PC-9 (cell line): ENCODE measurements at regions not wholly inside any gene's neighbourhood (a gene's known extent, or its start where the extent isn't known, plus 50 kb on each side); places are given as distances from the start of the nearest gene placed in this dataset.

Experiments used
- BruUV-seq: library from RNA; stranded (reverse); fragments of 400-500 nt; replicated peaks from 2 replicates; lab custom pipeline; 2021; lab: Mats Ljungman, UMichigan
- CTCF ChIA-PET: fragments of 300-600 bp; sonication (Branson Sonifier 250); formaldehyde crosslinking; loops from one replicate; lab custom pipeline; 2022; ENCODE audit warnings: antibody characterized with exemption; lab: Charles Lee
- POLR2A ChIA-PET: fragments of 300-600 bp; sonication (Branson Sonifier 250); formaldehyde crosslinking; loops from one replicate; lab custom pipeline; 2022; ENCODE audit warnings: antibody characterized with exemption; ENCODE audit not compliant: unreplicated experiment; lab: Charles Lee
- DNase-seq, 2 experiments: peaks; one replicate each; pipeline versions ENCODE4 v3.0.0 to v3.0.0-alpha.2; 2015 to 2022; ENCODE audit warnings: mixed read lengths in 1 of 2
- H2AFZ ChIP-seq: fragments of 200-600 bp; sonication (generic); 2 replicates; pipeline ENCODE4 v1.8.1; 2017; ENCODE audit warnings: antibody characterized with exemption
- H3F3A ChIP-seq: fragments of 200-600 bp; sonication (generic); 2 replicates; pipeline ENCODE4 v1.8.1; 2017; ENCODE audit warnings: antibody characterized with exemption, mild to moderate bottlenecking, low read depth; ENCODE audit not compliant: insufficient read depth
- H3K27ac ChIP-seq: fragments of 200-600 bp; sonication (generic); 2 replicates; pipeline ENCODE4 v1.6.1; 2016; ENCODE audit warnings: mixed run types
- H3K27me3 ChIP-seq: fragments of 200-600 bp; sonication (generic); 2 replicates; pipeline ENCODE4 v1.6.1; 2016; ENCODE audit warnings: low read depth, mixed run types; ENCODE audit not compliant: insufficient read depth
- H3K36me3 ChIP-seq: fragments of 200-600 bp; sonication (generic); 2 replicates; pipeline ENCODE4 v1.6.1; 2016; ENCODE audit warnings: low read depth, mixed run types
- H3K4me1 ChIP-seq: fragments of 200-600 bp; sonication (generic); replicated peaks from 2 replicates; pipeline ENCODE4 v1.6.1; 2016; ENCODE audit warnings: mixed run types; ENCODE audit not compliant: insufficient read depth
- H3K4me2 ChIP-seq: fragments of 200-600 bp; sonication (generic); 2 replicates; pipeline ENCODE4 v1.6.1; 2017; ENCODE audit warnings: mixed run types
- H3K4me3 ChIP-seq: fragments of 200-600 bp; sonication (generic); 2 replicates; pipeline ENCODE4 v1.6.1; 2016; ENCODE audit warnings: mixed run types
- H3K79me2 ChIP-seq: fragments of 200-600 bp; sonication (generic); 2 replicates; pipeline ENCODE4 v1.6.1; 2017; ENCODE audit warnings: low read depth, mixed run types
- H3K9me2 ChIP-seq: fragments of 200-600 bp; sonication (generic); 2 replicates; pipeline ENCODE4 v1.8.1; 2017; ENCODE audit warnings: mild to moderate bottlenecking; ENCODE audit not compliant: insufficient read depth
- H3K9me3 ChIP-seq: fragments of 200-600 bp; sonication (generic); 2 replicates; pipeline ENCODE4 v1.8.1; 2016; ENCODE audit warnings: low read depth; ENCODE audit not compliant: insufficient read depth
- H4K20me1 ChIP-seq: fragments of 200-600 bp; sonication (generic); 2 replicates; pipeline ENCODE4 v1.8.1; 2017; ENCODE audit not compliant: insufficient read depth
- EZH2 ChIP-seq: fragments of 200-600 bp; sonication (generic); IDR thresholded peaks from 2 replicates; pipeline ENCODE4 v1.8.0; 2017; ENCODE audit warnings: antibody characterized with exemption, low read depth
- intact Hi-C: fragments of 100-400 bp; cut with micrococcal nuclease; formaldehyde crosslinking; loops from one replicate; pipeline ENCODE4 v1.10.0; 2022; ENCODE audit not compliant: unreplicated experiment
- TF ChIP-seq, protein P1 (sequence below): fragments of 200-600 bp; sonication (generic); conservative IDR thresholded peaks from 2 replicates; pipeline ENCODE4 v1.6.1; 2017; ENCODE audit warnings: mixed run types, antibody characterized with exemption, mild to moderate bottlenecking, moderate library complexity

DNA sequence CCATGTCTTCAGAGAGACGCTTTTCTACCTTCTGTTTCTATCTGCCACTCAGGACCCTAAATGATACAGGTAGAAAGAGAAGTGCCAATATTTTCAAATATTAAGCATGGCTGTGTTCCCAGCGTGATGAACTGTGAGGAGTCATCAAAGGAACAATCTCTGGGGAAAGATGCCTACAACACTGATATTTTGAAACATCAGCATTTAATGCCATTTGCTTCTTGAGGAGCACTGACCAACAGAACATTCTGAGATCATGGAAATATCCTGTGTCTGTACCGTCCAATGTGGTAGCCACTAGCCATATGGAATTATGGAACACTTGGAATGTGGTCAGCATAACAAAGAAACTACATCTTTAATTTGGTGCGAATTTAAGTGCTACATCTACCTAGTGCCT is 117.9 kb upstream of the COL6A5 start:
- ChIA-PET POLR2A (no interaction called here), CTCF (no interaction called here)
- Histone ChIP-seq H3K4me2 (no peak overlapping the region), H3K27ac (no peak overlapping the region), H3K4me3 (no peak overlapping the region), H3F3A (no peaks in the 10 kb centered on the region), H4K20me1 (no peaks in the 10 kb centered on the region), H3K4me1 (no peaks in the 10 kb centered on the region), H3K79me2 (no peaks in the 10 kb centered on the region), H2AFZ (no peak overlapping the region), H3K9me3 (no peaks in the 10 kb centered on the region), H3K36me3 (no peaks in the 10 kb centered on the region), H3K27me3 (peaks cover 51% of the 10 kb centered on the region), H3K9me2 (no peaks in the 10 kb centered on the region)
- DNase-seq: no peak
- intact Hi-C loops: no loop called here
- TF ChIP-seq EZH2: no peak
- TF ChIP-seq, protein P1, sequence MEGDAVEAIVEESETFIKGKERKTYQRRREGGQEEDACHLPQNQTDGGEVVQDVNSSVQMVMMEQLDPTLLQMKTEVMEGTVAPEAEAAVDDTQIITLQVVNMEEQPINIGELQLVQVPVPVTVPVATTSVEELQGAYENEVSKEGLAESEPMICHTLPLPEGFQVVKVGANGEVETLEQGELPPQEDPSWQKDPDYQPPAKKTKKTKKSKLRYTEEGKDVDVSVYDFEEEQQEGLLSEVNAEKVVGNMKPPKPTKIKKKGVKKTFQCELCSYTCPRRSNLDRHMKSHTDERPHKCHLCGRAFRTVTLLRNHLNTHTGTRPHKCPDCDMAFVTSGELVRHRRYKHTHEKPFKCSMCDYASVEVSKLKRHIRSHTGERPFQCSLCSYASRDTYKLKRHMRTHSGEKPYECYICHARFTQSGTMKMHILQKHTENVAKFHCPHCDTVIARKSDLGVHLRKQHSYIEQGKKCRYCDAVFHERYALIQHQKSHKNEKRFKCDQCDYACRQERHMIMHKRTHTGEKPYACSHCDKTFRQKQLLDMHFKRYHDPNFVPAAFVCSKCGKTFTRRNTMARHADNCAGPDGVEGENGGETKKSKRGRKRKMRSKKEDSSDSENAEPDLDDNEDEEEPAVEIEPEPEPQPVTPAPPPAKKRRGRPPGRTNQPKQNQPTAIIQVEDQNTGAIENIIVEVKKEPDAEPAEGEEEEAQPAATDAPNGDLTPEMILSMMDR: no peak
- BruUV-seq: no TSS peak

- H3K79me2 ChIP-seq: no peaks in the 10 kb centered on the region
- DNase-seq: peak in 1 of 2 experiments; percentile 8
- H4K20me1 ChIP-seq: no peaks in the 10 kb centered on the region
- no peaks in the 10 kb centered on the region for H3K9me2 ChIP-seq
- H3K27me3 ChIP-seq: no peaks in the 10 kb centered on the region
- H2AFZ ChIP-seq: no peak overlapping the region
- ChIA-PET POLR2A (no interaction called here), CTCF (no interaction called here)
- TF ChIP-seq, protein P1: peak; percentile 36; the same call in 1 of the 2 replicates
- TF ChIP-seq EZH2: no peak
- H3K27ac ChIP-seq: no peak overlapping the region
- no TSS peak for BruUV-seq
- no peaks in the 10 kb centered on the region for H3K4me1 ChIP-seq
- no peak overlapping the region for H3K4me3 ChIP-seq
- H3F3A ChIP-seq: no peaks in the 10 kb centered on the region
- H3K9me3 ChIP-seq: no peaks in the 10 kb centered on the region
- intact Hi-C loops: loop anchor here (10.0 kb wide), 1 partner anchor 298 kb away; no protein-coding TSS in a partner anchor
- no peaks in the 10 kb centered on the region for H3K36me3 ChIP-seq
- no peak overlapping the region for H3K4me2 ChIP-seq
Observed at GRCh38 chr3:130242850-130243569, 102.5 kb upstream of the COL6A5 start.

DNA sequence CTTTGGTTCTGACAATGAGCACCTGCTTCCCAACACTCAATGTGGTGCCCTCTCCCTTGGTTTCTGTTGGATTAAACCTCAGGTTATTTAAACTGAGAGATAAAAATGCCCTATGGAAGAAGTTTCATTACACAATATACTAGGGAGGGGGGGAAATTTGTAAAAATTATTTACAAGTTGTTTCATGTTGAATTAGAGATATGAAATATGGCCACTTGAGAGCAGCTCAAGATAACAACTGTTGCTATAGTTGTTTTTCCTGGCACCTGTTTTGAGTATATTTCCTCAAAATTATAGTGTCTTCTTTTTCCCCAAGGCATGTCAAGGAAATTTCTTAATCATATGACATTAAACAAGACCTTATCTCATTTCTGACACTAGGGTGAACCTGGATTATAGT is 101.7 kb upstream of the COL6A5 start:
- Histone ChIP-seq H3F3A (no peaks in the 10 kb centered on the region), H3K36me3 (no peaks in the 10 kb centered on the region), H2AFZ (no peak overlapping the region), H3K4me2 (no peak overlapping the region), H4K20me1 (no peaks in the 10 kb centered on the region), H3K9me2 (no peaks in the 10 kb centered on the region), H3K79me2 (no peaks in the 10 kb centered on the region), H3K4me1 (no peaks in the 10 kb centered on the region), H3K4me3 (no peak overlapping the region), H3K27me3 (0 out of 2 replicates have a peak, but pooled peaks cover 4% of the 10 kb centered on the region), H3K27ac (no peak overlapping the region), H3K9me3 (no peaks in the 10 kb centered on the region)
- BruUV-seq: no TSS peak
- intact Hi-C loops: loop anchor here (10.0 kb wide), 1 partner anchor 299 kb away; no protein-coding TSS in a partner anchor
- ChIA-PET POLR2A (no interaction called here), CTCF (no interaction called here)
- TF ChIP-seq, protein P1: no peak
- TF ChIP-seq EZH2: no peak
- DNase-seq: no peak
